HG03571 (cell line): ENCODE measurements at regions not wholly inside any gene's neighbourhood (a gene's known extent, or its start where the extent isn't known, plus 50 kb on each side); places are given as distances from the start of the nearest gene placed in this dataset.

Source experiments
- ATAC-seq: cut with Tn5 transposase; IDR thresholded peaks from one replicate; pipeline ENCODE4 v1.9.1; 2021; ENCODE audit not compliant: unreplicated experiment

DNA sequence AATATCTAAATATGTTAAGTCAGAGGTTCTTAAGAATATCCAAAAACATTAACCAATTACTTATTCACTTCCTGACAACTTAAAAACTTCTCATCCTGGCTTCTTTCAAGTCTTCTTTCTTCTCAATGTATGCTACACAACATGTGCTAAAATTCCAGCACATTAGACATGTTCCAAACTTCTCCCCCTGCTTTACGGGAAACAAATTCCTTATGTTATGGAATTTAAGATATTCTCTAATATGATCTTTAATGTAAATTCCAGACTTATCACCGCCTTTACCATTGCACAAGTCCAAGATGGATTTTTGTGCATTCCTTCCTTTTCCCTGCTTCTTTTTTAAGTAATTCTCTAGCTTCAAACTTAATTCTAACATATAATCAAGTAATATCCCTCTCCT, 964.5 kb upstream of the CHORDC1 start:
- ATAC-seq: no peak

DNA sequence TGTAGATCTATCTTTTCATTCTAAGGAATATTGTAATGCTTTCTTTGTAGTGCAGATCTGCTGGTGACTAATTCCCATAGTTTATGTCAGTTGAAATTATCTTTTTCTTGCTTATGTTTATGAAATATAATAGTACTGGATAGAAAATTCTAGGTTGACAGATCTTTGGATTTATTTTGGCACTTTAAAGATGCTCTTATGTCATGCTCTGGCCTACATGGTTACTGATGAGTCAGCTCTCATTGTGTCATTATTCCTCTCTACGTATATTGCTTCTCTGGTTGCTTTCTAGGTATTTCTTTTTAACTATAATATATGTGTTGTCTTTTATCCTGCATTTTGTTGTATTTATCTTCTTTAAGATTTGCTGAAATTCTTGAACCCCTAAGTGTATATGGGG, 955.5 kb upstream of the CHORDC1 start:
- ATAC-seq: no peak

DNA sequence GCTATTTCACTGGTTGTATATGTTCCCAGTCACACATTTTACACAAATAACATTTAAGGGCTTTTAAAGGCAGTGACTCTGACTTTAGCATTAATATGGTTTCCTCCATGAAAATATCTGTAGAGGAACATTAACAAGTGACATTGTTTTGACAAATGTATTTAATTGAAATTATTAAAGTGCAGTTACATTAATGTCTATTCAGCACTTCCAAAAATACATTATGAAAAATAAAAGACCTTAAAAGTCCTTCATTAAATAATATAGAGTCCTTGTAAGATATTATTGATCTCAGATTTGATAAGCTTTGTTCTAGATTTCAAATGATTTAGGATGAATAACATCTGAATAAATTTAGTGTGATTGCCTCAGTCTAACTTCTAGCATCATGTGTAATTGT, 951.9 kb upstream of the CHORDC1 start:
- no peak for ATAC-seq

DNA sequence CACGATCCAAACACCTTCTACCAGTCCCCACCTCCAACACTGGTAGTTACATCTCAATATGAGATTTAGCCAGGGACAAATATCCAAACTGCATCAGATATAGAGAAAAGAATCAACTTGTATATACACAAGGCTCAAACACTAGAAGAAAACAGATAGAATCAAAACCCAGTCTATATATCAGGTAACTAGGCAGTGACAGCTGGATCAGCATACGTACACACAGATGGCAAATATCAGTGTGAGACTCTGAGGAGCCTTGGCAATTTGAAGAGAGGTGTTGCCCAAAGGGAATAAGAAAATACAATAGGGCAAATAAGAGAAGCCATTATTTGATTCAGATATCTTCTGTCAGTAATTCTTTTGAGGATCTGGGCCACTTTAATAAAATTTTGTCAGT, 951.3 kb upstream of the CHORDC1 start:
- no peak for ATAC-seq

DNA sequence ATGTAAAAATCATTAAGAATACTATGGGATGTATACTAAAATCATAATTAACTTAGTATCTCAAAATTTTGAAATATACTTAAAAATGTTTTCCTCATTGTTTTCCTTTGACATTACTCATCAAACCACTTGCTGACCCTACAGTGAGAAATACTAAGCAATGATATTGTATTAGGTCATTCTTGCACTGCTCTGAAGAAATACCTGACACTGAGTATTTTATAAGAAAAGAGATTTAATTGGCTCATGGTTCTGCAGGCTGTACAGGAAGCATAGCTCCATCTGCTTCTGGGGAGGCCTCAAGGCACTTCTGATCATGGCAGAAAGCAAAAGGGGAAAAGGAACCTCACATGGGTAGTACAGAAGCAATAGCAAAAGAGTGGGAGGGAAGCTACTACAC, 950.9 kb upstream of the CHORDC1 start:
- no peak for ATAC-seq

DNA sequence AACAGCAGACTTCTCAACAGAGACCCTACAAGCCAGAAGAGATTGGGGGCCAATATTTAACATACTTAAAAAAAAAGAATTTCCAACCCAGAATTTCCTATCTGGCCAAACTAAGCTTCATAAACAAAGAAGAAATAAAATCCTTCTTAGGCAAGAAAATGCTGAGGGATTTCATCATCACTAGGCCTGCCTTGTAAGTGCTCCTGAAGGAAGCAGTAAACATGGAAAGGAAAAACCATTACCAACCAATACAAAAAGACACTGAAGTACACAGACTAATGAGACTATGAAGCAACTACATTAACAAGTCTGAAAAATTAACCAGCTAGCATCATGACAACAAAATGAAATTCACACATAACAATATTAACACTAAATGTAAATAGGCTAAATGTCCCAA, 947.9 kb upstream of the CHORDC1 start:
- ATAC-seq: no peak

DNA sequence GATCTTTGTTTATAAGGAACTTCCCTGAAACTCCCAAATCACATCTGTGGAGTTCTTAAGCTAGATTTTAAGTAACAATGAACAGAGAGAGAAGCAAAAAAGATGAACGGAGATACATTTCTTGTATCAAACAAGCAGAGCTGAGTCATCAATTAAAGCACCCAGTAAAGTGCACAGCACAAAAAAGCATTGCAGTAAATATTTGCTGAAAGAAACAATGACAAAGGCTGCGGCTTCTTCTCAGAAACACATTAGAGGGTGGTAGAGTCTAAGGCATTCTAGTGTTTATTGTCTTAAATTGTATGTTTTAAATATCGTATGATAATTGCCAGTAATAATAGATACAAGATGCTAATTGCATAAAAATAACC, 941.6 kb upstream of the CHORDC1 start:
- no peak for ATAC-seq

DNA sequence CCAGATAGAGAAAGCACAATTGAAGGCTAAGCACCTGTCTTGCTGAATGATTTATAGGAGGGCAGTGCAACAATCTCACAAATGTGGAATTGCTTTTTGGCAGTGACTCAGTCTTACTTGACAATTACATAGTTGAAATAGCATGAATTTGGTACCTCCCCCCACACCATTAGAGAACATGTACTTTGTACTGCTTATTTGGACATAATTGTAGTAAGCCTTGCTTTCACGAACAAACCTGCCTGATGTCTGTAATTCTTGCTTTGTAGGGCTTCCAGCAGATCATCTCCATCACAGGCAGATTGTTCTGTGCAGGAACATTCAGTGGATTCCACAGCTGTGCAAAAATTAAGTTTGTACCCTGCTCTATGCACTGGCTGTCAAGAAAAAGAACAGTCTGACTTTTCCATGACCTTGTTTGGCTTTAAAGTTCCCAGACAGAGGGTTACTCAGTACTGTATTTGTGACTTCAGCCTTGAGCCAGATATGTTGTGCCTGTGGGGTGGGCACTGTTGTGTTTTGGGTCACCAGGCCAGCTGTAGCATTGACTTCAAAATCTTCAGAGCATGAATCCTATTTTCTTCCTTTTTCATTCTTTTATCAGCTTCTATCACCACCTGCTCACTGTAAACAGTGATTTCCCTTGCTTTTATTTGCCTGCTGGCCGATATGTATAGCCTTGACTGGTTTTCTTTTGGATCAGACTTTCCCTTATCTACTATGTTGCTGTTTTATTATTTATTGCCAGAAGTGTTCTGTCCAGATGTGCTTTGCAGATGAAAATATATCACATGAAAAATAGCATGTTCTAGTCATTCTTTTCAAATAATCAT, 941.0 kb upstream of the CHORDC1 start:
- ATAC-seq: no peak

DNA sequence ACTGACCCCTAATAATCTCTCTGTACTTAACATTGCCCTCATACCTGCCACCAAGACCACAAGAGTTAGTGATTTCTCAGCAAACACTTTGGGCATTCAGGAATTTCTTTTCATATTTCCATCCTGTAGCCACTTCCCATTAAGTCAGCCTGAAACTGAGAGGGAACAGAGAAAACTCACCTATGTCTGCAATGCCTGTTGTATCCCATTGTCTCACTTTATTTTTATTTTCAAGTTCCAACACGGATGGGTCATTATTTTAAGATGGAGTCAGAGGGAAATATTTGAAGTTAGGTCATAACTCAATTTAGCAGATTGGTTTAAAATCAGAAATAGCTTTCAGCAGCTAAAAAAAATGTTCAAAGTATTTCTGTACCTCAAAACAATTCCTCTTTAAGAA, 937.8 kb upstream of the CHORDC1 start:
- ATAC-seq: no peak

DNA sequence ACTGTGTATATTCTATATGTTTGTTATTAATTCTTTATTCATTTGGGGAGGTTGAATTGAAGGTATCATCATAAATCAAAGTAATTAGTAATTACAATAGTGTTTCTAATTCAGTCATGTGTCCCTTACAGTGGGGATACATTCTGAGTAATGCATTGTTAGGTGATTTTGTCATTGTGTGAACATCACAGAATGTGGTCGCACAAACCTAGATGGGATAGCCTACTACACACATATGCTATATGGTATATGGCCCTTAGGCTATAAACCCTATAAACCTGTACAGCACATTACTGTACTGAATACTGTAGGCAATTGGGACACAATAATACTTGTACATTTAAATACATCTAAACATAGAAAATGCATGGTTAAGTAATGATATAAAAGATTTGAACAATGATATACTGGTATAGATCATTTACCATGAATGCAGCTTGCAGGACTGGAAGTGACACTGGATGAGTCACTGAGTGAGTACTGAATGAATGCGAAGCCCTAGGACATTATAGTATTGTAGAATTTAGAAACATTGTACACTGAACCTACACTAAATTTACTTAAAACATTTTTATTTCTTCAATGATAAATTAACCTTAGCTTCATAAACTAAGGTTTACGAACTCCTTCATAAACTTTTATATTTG, 936.2 kb upstream of the CHORDC1 start:
- ATAC-seq: no peak

DNA sequence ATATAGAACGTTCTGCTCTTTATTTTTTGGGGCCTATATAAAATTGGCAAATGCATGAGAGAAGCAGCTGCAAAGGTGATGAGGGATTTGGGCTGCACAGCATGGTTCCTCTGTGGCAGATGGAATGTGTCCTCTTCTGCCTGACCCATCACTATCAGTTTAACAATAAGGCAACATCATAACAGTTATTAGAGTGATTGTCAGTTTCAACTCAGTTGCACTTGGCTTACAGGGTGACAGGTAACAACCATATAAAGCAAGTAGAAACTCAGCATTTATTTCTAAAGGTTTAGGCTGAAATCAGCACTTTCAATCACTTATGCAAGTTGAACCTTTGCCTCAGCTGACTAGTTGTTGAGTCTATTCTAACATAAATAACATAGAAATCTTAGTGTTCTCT, 935.4 kb upstream of the CHORDC1 start:
- no peak for ATAC-seq

DNA sequence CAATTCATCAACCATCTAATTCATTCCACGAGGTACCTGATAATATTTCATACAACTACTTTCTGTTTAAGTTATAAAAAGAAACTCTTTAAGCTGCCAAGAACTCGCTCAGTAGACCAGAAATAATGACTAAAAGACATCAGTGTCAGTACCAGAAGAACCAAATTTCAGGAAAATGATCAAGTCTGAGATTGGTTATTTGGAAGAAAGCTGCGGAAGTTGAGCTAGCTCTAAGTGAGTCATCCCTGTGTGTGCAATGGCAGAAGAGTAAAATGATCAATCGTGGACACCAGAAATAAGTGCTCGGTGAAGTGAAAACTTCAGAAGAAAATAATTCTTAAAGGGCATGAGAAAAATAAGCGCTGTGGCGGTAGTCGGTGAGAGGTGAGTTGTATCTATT, 933.2 kb upstream of the CHORDC1 start:
- ATAC-seq: no peak

DNA sequence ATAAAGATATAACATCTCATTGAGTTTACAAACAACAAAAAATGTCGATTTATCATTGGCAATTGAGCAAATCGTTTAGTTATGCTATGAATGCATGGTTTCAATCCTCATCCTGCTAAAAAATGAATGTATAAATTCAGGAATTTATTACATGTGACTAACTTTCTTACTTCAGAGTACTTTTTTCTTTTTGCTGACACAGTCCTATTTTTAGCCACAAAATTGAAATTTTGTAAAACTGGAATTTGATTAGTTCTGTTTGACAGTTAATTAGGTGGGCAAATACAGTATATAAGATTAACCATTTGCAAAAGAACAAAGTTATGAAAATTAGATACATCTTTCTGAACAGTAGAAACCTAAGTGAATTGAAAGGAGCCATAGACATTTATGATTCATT, 925.0 kb upstream of the CHORDC1 start:
- ATAC-seq: no peak

DNA sequence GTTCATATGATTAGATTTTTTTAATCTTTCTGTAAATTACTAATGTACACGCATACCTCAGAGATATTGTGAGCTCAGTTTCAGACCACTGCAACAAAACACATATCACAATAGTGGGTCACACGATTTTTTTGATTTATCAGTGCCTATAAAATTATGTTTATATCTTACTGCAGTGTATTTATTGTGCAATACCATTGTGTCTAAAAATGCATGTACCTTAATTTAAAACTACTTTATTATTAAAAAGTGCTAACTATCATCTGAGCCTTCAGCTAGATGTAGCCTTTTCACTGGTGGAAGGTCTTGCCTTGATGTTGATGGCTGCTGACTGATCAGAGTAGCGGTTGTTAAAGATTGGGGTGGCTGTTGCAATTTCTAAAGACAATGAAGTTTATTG, 918.8 kb upstream of the CHORDC1 start:
- no peak for ATAC-seq

DNA sequence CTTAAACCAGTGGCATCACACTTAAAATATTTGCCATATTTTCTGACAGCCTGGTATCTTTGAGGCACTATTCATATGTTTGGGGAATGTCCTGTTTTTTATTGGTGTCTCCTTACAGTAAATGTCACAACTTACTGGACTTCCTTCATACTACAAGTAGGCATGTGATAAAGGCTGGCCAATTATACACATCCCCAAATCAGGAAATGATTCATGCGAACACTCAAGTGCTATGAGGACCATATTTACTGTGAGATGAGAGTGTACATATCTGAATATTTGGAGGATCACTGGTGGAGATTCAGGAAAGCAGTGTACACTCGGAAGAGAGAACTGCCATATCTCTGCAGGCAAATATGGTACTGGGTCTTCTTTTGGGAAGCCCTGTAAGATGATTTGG, 913.8 kb upstream of the CHORDC1 start:
- no peak for ATAC-seq

DNA sequence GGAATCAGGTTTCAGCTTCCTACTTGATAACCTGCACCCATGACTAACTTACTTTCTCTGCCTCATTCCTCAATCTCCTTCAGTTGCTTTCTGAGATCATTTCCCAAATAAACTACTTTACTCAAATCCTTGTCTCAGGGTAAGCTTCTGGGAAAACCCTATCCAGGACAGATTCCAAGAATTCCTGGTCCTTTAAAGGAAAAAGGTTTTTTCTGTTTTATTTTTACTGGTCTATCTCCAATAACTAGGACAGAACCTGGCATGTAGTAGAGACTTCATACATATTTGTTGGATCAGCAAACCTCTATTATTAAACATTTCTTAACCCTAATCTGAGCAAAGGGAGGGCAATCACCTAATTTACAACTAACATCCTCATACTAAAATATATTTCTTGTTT, 910.5 kb upstream of the CHORDC1 start:
- ATAC-seq: no peak

DNA sequence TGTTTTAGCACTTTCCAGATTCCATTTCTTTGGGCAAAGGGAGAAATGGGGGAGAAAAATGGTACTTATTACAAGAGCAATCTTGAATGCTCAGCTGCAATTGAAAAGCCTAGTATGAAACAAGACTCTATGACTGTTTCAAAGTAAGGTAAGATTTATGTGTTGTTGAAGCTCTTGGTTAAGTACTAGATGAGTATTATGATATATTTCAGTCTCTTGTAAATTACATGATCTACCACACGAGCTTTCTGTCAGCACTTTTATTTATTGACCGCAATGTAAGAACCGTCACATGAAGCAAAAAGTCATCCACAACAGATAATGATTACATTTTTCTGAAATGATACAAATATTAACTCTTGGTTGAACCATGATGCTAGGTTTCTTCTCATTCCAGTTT, 906.7 kb upstream of the CHORDC1 start:
- ATAC-seq: no peak

DNA sequence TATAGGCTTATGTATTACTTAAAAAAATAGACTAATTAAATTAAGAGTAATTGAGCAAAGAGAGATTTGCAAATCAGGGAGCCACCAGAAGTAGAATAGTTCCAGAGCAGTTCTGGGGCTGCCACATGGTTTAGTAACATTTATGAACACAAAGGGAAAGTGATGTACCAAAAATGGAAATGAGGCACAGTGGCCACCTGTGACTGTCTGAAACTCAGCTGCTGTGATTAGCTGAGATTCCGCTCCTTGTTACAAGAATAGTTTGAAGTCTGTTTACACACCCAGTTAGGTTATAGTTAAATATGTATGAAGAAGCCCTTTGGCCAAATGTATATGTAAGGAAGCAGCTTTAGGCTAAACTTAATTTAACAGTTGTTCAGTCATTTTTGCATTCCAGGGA, 901.5 kb upstream of the CHORDC1 start:
- no peak for ATAC-seq

DNA sequence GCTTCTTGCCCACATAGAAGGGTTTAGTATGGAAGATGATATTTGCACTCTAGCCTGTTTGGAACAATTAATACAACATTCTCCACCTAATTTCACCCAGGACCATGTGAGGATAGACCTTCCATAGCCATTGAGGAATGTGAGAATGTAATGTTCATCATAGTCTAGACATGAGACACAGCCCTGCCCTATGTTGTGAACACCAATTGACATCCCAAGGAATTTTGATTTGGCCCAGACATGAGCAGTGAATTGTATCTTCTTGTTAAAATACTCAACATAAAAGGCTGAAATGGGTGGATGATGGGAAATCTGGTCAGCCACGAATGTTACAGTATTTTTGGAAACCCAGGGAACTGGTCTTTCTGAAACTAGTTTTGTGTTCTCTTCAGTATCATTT, 892.3 kb upstream of the CHORDC1 start:
- ATAC-seq: no peak

DNA sequence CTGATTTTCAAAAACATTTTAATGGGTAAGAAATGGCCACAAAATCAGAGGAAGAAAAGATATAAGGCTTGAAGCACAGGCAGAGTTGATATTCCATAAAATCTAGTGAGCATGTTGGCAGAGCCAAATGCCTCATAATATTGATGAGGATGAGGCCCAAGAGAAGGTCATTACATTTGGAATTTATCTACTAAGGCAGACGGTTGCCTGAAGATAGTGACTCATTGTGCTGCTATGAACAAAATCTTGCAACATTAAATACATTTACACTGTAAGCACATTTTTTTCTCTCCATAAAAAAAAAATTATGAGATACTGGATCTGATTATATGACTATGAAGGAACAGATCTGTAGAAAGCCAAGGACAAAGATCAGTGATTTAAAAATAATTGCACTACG, 881.4 kb upstream of the CHORDC1 start:
- no peak for ATAC-seq

DNA sequence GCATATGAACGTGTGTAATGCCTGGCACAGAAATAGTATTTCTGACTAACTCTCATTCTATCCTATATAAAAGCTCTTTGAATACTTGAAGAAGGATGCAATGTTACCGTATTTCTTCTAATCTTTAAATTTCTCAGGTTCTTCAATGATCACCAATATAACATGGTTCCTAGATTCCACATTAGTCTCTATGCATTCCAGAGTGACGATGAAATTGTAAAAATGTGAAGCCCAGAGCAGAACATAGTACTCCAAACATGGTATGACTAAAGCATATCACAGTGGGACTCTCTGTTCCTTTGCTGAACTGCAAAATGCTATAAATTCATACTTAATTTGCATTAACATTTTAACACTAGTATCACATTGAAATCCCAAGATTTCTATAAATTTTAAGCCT, 877.6 kb upstream of the CHORDC1 start:
- ATAC-seq: no peak

DNA sequence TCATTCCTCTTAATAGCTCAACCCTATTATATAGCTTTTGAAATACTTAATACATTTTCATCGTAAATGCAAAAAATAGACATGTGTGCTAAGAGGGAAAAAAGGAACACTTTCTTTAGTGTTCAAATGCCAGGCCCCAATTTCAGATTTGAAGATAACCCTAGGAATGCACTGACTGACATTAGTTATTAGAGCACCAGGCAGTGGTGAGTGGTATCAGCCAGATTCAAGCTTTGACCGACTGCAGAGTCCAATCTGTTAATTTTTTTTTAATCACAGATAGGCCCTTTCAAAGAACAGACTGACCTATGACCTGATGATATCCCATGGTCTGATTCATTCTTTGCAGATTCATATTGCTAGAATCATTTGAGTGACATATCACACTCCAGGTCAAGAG, 874.2 kb upstream of the CHORDC1 start:
- ATAC-seq: no peak

DNA sequence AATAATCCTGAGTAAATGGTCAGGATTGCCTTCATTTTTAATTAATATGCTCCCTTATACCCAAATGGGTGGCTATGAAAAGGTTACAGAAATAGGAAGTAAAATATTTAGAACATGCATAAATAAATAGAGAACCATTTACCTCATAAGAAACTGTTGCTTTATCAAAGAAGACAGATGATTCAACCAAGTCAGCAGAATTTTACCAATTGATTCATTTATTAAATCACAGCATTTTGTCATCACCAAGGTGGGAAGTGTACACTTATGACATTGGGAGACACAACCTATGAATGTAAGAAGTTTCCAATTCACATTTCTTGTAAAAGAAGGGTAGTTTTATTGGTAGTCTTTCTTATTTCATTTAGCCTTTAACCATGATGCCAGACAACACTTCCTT, 870.3 kb upstream of the CHORDC1 start:
- ATAC-seq: no peak
